ENCODE measurements at regions not wholly inside any gene's neighbourhood (a gene's known extent, or its start where the extent isn't known, plus 50 kb on each side); places are given as distances from the start of the nearest gene placed in this dataset.
"Not testable (repeated sequence)": the region's sequence is repeated elsewhere in the genome, so short reads cannot be mapped to it uniquely, and the experiment has no call there.

DNA sequence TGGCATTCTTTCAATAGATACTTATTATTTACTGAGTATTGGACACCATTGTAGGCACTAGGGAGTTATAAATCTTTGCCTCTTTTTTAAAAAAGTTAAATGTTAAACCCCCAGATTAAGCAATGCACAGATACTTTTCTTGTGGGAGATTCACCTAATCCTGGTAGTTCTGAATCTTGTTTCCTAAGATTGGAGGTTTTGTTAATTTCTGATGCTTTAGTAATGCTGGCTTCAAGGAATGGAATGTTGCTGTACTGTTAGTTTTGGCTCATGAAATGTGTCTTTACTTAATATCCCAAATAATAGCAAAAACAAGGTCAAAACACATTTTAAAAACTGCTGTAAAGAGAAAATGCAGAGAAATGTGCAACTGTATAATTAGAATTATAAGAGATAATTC, 200.8 kb downstream of the CCDC74A start:
- TF ChIP-seq, protein P1, sequence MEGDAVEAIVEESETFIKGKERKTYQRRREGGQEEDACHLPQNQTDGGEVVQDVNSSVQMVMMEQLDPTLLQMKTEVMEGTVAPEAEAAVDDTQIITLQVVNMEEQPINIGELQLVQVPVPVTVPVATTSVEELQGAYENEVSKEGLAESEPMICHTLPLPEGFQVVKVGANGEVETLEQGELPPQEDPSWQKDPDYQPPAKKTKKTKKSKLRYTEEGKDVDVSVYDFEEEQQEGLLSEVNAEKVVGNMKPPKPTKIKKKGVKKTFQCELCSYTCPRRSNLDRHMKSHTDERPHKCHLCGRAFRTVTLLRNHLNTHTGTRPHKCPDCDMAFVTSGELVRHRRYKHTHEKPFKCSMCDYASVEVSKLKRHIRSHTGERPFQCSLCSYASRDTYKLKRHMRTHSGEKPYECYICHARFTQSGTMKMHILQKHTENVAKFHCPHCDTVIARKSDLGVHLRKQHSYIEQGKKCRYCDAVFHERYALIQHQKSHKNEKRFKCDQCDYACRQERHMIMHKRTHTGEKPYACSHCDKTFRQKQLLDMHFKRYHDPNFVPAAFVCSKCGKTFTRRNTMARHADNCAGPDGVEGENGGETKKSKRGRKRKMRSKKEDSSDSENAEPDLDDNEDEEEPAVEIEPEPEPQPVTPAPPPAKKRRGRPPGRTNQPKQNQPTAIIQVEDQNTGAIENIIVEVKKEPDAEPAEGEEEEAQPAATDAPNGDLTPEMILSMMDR (IDR thresholded peaks at IDR 0.05), result not testable (repeated sequence)
- TF ChIP-seq POLR2A (IDR thresholded peaks at IDR 0.05), result not testable (repeated sequence)

All from testis (tissue), 2 donors.